ENCODE measurements at regions not wholly inside any gene's neighbourhood (a gene's known extent, or its start where the extent isn't known, plus 50 kb on each side); places are given as distances from the start of the nearest gene placed in this dataset.

DNA sequence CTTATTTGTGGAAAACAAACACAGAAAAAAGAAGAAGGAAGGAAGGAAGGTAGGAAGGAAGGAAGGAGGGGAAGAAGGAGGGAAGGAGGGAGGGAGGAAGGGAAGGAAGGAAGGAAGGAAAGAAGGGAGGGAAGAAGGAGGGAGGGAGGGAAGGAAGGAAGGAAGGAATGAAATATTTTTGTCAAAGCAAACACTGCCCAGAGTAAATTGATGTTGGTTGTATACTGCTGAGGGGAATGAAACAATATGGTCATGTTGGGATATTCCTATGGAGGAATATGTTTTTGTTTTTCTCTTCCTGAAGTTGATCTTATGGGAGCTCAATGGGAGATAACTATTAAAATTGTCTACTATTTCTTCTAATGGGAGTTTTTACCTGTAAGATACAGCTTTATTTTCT, 717.5 kb upstream of the LRFN5 start:
- ATAC-seq: no peak
- no peak overlapping the region for H3K27ac Mint-ChIP-seq
- H3K4me3 Mint-ChIP-seq: no peak overlapping the region
- no peaks in the 10 kb centered on the region for H3K27me3 Mint-ChIP-seq
- no peaks in the 10 kb centered on the region for H3K4me1 Mint-ChIP-seq
- H3K36me3 Mint-ChIP-seq (ENCODE audit: low read depth): no peaks in the 10 kb centered on the region
- no peaks in the 10 kb centered on the region for H3K9me3 ChIP-seq (ENCODE audit: control insufficient read depth, low read length, poor library complexity, severe bottlenecking)
- DNase-seq: no peak

DNA sequence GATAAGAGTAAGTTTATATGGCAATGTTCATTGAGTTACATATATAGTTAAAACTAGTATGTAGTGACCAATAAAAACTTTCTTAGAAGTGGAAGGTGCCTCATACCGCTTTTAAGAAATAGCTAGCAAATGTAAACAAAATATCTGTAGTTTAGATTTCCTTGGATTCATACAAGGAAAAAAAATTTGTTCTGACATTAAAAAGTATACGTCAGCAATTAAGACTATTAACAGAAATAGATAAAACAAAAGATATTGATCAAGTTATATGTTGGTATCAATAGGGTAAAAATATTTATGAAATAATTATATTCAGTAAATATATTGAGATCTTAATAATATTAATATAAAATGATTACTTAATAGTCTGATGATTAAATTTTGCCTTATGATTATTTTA, 718.8 kb upstream of the LRFN5 start:
- Mint-ChIP-seq H3K27ac (no peak overlapping the region), H3K27me3 (no peaks in the 10 kb centered on the region), H3K36me3 (ENCODE audit: low read depth) (no peaks in the 10 kb centered on the region), H3K4me3 (no peak overlapping the region), H3K4me1 (no peaks in the 10 kb centered on the region)
- ATAC-seq: no peak
- no peak for DNase-seq
- no peaks in the 10 kb centered on the region for H3K9me3 ChIP-seq (ENCODE audit: control insufficient read depth, low read length, poor library complexity, severe bottlenecking)

DNA sequence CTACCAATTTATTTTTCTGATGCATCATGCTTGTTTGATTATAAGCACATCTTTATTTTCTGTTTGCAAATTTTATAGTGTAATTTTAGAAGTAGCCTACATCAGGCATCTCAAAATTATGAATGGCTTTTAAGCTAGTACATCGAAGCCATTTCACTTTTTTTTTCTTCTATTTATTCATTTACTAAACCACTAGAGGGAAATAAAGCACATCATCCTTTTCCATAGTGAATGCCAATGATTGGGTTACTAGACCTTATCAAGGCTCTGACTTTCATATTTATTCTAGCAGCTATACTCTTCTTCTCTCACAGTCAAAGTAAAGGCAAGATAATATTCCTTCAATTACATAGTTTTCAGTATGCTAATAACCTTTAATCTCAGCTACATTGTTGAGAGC, 736.4 kb upstream of the LRFN5 start:
- ATAC-seq (no peak), DNase-seq (no peak)
- no peaks in the 10 kb centered on the region for H3K9me3 ChIP-seq (ENCODE audit: control insufficient read depth, low read length, poor library complexity, severe bottlenecking)
- Mint-ChIP-seq H3K27me3 (no peaks in the 10 kb centered on the region), H3K4me1 (no peaks in the 10 kb centered on the region), H3K27ac (no peak overlapping the region), H3K36me3 (ENCODE audit: low read depth) (no peaks in the 10 kb centered on the region), H3K4me3 (no peak overlapping the region)

DNA sequence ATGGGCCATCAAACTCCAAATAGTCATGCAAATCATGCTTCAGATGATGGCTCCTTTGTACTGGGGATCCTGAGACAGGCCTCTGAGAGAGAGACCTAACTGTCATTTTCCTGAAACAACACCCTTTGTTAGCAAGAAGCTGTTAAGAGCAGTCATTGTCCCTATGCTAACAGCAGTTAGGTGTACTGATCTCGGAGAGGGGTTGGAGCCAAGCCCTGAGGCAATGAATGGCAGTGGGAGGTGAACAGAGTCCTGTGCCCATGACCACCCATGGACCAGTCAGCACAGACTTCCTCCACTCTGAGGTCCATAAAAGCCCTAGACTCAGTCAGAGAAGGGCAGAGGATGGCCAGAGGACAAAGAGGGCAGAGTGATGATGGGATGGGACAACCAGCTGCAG, 747.6 kb upstream of the LRFN5 start:
- no peak for DNase-seq
- no peaks in the 10 kb centered on the region for H3K36me3 Mint-ChIP-seq (ENCODE audit: low read depth)
- H3K27me3 Mint-ChIP-seq: no peaks in the 10 kb centered on the region
- H3K27ac Mint-ChIP-seq: no peak overlapping the region
- no peak overlapping the region for H3K4me3 Mint-ChIP-seq
- H3K9me3 ChIP-seq (ENCODE audit: control insufficient read depth, low read length, poor library complexity, severe bottlenecking): peaks cover 2% of the 10 kb centered on the region
- ATAC-seq: no peak
- H3K4me1 Mint-ChIP-seq: no peaks in the 10 kb centered on the region

DNA sequence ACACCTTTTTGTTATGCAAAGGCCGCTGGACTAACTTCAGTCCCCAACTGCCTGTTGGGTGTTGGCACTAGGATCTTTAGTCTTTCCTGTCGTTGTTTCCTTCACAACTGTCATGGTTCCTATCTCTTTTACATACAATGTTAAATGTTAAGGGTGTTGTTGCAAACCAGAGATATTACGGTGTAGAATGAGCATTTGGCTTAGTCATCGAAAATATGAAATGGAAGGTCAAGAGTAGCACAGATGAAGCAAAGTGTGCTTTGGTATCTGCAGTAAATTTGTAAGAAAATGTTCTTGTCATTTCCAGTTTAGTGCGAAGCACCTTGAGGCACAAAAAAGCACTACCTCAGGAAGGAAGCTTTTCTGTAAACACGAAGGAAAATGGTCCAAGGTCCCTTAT, 751.3 kb upstream of the LRFN5 start:
- Mint-ChIP-seq H3K4me1 (no peaks in the 10 kb centered on the region), H3K27me3 (no peaks in the 10 kb centered on the region), H3K36me3 (ENCODE audit: low read depth) (no peaks in the 10 kb centered on the region), H3K4me3 (no peak overlapping the region), H3K27ac (no peak overlapping the region)
- DNase-seq: no peak
- H3K9me3 ChIP-seq (ENCODE audit: control insufficient read depth, low read length, poor library complexity, severe bottlenecking): peaks cover 2% of the 10 kb centered on the region
- no peak for ATAC-seq

DNA sequence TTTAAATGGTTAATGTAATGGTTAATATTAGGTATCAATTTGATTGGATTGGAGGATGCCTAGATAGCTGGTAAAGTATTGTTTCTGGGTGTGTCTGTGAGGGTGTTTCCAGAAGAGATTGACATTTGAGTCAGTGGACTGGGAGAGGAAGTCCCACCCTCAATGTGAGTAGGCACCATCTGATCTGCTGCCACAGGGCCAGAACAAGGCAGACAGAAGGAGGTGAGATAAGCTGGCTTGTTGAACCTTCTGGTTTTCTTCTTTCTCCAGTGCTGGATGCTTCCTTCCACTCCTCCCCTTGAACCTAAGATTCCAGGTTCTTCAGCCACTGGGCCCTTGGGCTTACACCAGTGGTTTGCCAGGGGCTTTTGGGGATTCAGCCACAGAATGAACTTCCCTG, 756.5 kb upstream of the LRFN5 start:
- Mint-ChIP-seq H3K4me1 (no peaks in the 10 kb centered on the region), H3K27ac (no peak overlapping the region), H3K36me3 (ENCODE audit: low read depth) (no peaks in the 10 kb centered on the region), H3K4me3 (no peak overlapping the region), H3K27me3 (no peaks in the 10 kb centered on the region)
- no peaks in the 10 kb centered on the region for H3K9me3 ChIP-seq (ENCODE audit: control insufficient read depth, low read length, poor library complexity, severe bottlenecking)
- DNase-seq: no peak
- ATAC-seq: no peak

DNA sequence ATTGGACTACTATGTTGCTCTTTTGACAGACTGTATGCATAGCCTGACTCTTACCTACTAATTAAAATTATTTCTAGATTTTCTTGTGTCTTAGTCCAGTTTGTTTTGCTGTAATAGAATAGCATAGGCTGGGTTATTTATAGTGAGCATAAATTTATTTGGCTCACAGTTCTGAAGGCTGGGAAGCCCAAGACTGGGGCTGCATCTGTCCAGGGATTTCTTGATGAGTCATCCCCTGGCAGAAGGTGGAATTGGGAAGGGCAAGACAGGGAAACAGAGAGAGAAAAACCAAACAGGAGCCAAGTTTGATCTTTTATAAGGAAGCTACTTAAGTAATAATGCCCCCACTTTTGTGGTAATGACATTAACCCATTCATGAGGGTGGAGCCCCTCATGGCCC, 759.2 kb upstream of the LRFN5 start:
- ATAC-seq: no peak
- DNase-seq: no peak
- no peak overlapping the region for H3K4me3 Mint-ChIP-seq
- H3K27ac Mint-ChIP-seq: no peak overlapping the region
- no peaks in the 10 kb centered on the region for H3K9me3 ChIP-seq (ENCODE audit: control insufficient read depth, low read length, poor library complexity, severe bottlenecking)
- H3K36me3 Mint-ChIP-seq (ENCODE audit: low read depth): no peaks in the 10 kb centered on the region
- no peaks in the 10 kb centered on the region for H3K4me1 Mint-ChIP-seq
- H3K27me3 Mint-ChIP-seq: no peaks in the 10 kb centered on the region

DNA sequence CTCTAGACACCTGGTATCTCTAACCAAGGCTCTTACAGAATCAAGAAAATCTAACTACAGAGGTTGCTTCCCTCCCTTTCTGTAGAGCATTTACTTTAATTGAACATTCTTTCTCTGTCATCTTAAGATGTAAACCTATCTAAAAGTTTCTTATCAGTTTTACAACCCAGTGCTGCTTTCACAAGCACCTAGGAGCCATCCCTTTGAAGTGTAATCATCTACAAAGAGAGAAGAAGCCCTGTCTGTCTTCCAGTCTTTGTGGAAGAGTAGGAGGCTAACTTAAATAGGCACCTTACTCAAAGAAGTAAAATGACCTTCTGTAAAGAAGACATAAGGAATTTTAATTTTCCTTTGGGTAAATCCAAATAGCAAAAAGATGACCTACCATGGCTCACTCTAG, 763.9 kb upstream of the LRFN5 start:
- H3K9me3 ChIP-seq (ENCODE audit: control insufficient read depth, low read length, poor library complexity, severe bottlenecking): no peaks in the 10 kb centered on the region
- DNase-seq (no peak), ATAC-seq (no peak)
- H3K4me1 Mint-ChIP-seq: no peaks in the 10 kb centered on the region
- no peak overlapping the region for H3K27ac Mint-ChIP-seq
- H3K27me3 Mint-ChIP-seq: no peaks in the 10 kb centered on the region
- no peak overlapping the region for H3K4me3 Mint-ChIP-seq
- no peaks in the 10 kb centered on the region for H3K36me3 Mint-ChIP-seq (ENCODE audit: low read depth)

DNA sequence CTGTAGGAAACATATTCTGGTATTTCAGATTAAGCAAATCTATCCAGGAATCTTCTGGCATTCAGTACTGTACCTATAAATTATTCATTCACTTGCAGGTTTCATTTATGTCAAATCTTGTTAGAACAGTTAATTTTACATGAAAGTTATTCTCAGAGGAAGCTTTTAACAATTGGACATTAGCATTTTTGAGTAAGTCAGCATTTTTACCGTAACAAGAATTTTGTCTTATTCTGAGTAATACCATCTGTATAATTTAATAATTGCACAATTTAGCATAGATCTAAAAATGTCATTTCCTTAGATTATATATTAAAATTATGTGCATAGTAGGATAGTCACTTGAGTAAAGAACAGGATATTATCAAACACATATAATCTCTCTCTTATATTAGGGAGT, 764.8 kb upstream of the LRFN5 start:
- Mint-ChIP-seq H3K36me3 (ENCODE audit: low read depth) (no peaks in the 10 kb centered on the region), H3K27me3 (no peaks in the 10 kb centered on the region), H3K4me1 (no peaks in the 10 kb centered on the region), H3K4me3 (no peak overlapping the region), H3K27ac (no peak overlapping the region)
- ATAC-seq: no peak
- no peak for DNase-seq
- no peaks in the 10 kb centered on the region for H3K9me3 ChIP-seq (ENCODE audit: control insufficient read depth, low read length, poor library complexity, severe bottlenecking)

DNA sequence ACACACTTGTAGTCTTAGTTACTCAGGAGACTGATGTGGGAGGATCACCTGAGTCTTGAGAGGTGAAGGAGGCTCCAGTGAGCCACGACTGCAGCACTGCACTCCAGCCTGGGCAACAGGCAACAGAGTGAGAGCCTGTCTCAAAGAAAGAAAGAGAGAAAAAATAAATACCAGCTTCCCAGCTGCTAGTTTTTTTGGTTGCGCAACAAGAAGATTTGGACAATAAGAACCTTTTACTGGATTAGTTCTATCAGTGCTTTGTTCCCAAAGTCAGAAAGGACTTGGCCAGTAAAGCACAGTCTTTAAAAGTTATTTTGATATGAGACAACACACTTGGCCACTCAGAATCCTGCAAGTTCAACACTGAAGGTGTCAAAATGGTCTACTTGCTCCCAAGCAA, 768.1 kb upstream of the LRFN5 start:
- Mint-ChIP-seq H3K4me3 (no peak overlapping the region), H3K36me3 (ENCODE audit: low read depth) (no peaks in the 10 kb centered on the region), H3K27me3 (no peaks in the 10 kb centered on the region), H3K27ac (no peak overlapping the region), H3K4me1 (no peaks in the 10 kb centered on the region)
- ATAC-seq (no peak), DNase-seq (no peak)
- H3K9me3 ChIP-seq (ENCODE audit: control insufficient read depth, low read length, poor library complexity, severe bottlenecking): no peaks in the 10 kb centered on the region

DNA sequence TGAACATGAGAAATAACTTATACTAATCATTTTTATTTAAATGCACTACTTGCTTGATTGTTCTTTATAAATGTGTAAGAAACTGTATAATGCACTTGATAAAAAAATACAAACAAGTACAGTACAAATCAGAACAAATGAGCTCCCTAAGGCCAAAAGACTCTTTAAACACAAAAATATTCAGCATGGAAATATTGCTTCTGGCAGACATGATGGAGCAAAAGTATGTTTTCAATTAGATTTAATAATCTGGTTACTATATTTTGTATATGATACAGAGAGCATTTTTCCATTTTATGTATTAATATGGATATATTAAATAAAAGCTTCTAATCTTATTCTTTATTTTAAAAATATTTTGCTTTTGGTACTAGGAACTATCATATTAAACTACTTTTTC, 800.2 kb upstream of the LRFN5 start:
- H3K27ac Mint-ChIP-seq: no peak overlapping the region
- H3K4me3 Mint-ChIP-seq: no peak overlapping the region

DNA sequence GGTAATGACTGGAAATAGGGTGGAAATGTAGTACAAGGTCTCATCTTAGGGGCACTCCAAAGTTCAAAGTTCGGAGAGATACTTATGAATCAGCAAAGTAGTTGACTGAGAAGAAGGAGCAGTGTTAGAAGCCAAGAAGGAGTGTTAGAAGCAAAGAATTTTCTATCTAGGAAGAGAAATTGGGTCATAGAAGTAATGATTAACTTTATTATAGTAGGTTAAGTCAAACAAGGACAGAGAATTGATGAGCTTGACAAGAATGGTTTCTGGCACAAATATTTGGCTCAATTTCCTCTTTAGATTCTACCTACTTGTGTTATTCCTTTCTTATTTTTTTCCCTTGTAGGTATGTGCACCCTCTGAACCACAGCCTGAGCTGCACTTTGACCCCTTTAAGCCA, 810.5 kb upstream of the LRFN5 start:
- no peaks in the 10 kb centered on the region for H3K4me1 Mint-ChIP-seq
- H3K27ac Mint-ChIP-seq: no peak overlapping the region
- no peaks in the 10 kb centered on the region for H3K27me3 Mint-ChIP-seq
- no peak for DNase-seq
- ATAC-seq: no peak
- no peak overlapping the region for H3K4me3 Mint-ChIP-seq
- H3K9me3 ChIP-seq (ENCODE audit: control insufficient read depth, low read length, poor library complexity, severe bottlenecking): no peaks in the 10 kb centered on the region
- H3K36me3 Mint-ChIP-seq (ENCODE audit: low read depth): no peaks in the 10 kb centered on the region

More for the DNA sequence above, 800.2 kb upstream of the LRFN5 start:
- H3K36me3 Mint-ChIP-seq (ENCODE audit: low read depth): no peaks in the 10 kb centered on the region
- no peaks in the 10 kb centered on the region for H3K27me3 Mint-ChIP-seq
- H3K9me3 ChIP-seq (ENCODE audit: control insufficient read depth, low read length, poor library complexity, severe bottlenecking): no peaks in the 10 kb centered on the region
- DNase-seq (no peak), ATAC-seq (no peak)
- H3K4me1 Mint-ChIP-seq: no peaks in the 10 kb centered on the region

DNA sequence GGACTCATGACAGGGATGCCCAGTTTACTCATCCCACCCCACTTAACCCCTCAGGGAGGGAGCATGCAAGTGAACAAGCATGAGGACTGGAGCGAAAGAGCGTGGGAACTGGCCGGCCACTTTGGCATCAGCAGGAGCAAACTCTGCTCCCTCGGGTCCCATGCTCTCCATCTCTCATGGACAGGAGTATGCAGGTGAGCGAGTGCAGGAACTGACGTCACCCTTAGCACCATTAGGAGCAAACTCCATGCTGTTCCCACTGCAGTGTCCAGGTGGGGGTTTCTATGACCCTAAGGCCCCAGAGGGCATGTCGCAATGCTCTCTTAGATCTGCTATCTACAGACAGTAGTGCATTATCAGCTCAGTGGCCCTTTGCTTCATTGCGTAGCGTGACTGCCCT, 821.8 kb upstream of the LRFN5 start:
- Mint-ChIP-seq H3K4me3 (no peak overlapping the region), H3K36me3 (ENCODE audit: low read depth) (no peaks in the 10 kb centered on the region), H3K27me3 (no peaks in the 10 kb centered on the region), H3K27ac (no peak overlapping the region), H3K4me1 (no peaks in the 10 kb centered on the region)
- H3K9me3 ChIP-seq (ENCODE audit: control insufficient read depth, low read length, poor library complexity, severe bottlenecking): no peaks in the 10 kb centered on the region
- no peak for ATAC-seq
- no peak for DNase-seq

DNA sequence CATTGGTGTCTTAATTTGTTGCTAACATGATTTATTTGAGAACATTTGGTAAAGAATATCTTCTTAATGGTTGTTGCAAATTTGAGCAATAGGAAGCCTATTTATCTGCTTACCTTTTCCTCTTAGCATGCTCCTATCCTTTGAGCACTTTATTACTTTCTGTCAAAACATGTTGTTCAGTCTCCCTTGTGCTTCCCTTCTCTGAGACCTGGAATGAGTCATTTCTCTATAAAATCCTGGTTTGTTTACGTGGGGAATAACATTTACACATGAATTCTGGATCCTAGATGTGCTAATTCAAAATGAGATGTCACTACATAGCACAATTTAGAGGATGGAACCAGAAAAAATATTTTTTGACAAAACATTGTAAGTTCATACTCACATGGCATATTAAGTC, 844.0 kb upstream of the LRFN5 start:
- Mint-ChIP-seq H3K4me1 (no peaks in the 10 kb centered on the region), H3K4me3 (no peak overlapping the region), H3K27ac (no peak overlapping the region), H3K36me3 (ENCODE audit: low read depth) (no peaks in the 10 kb centered on the region), H3K27me3 (no peaks in the 10 kb centered on the region)
- DNase-seq (no peak), ATAC-seq (no peak)
- no peaks in the 10 kb centered on the region for H3K9me3 ChIP-seq (ENCODE audit: control insufficient read depth, low read length, poor library complexity, severe bottlenecking)

DNA sequence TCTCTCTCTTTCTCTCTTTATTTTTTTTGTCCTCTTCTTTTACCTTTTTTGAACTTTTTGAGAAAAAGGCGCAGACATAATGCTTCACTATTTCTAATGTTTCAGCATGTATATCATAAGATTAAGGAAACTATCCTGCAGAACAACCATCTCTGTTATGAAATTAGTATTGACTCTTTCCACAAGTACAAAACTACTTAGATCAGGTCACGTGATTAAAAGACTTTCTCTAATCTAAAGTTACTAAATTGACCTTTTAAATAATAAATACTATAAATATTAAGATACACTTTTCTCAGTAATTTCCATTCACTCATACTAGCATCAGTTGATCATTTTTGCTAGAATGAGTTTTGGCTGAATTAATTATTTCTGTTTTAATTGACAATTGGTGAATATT, 844.5 kb upstream of the LRFN5 start:
- no peak overlapping the region for H3K4me3 Mint-ChIP-seq
- ATAC-seq: no peak
- no peaks in the 10 kb centered on the region for H3K4me1 Mint-ChIP-seq
- no peaks in the 10 kb centered on the region for H3K36me3 Mint-ChIP-seq (ENCODE audit: low read depth)
- peaks cover 3% of the 10 kb centered on the region for H3K9me3 ChIP-seq (ENCODE audit: control insufficient read depth, low read length, poor library complexity, severe bottlenecking)
- DNase-seq: no peak
- H3K27ac Mint-ChIP-seq: no peak overlapping the region
- no peaks in the 10 kb centered on the region for H3K27me3 Mint-ChIP-seq
